Mucosa of rectum (tissue), 2 donors: ENCODE measurements at regions not wholly inside any gene's neighbourhood (a gene's known extent, or its start where the extent isn't known, plus 50 kb on each side); places are given as distances from the start of the nearest gene placed in this dataset.
"Not testable (repeated sequence)": the region's sequence is repeated elsewhere in the genome, so short reads cannot be mapped to it uniquely, and the experiment has no call there.

Source experiments
- H3K27ac ChIP-seq, 2 donors: one replicate each; pipeline ENCODE4 v1.7.0; 2013; ENCODE audit warnings: inconsistent platforms in 2 of 2, low read depth in 2 of 2, low read length in 2 of 2
- H3K27me3 ChIP-seq, 2 donors: one replicate each; pipeline ENCODE4 v1.7.0; 2013; ENCODE audit warnings: low read length in 2 of 2; ENCODE audit not compliant: control insufficient read depth in 2 of 2, insufficient read depth in 2 of 2
- H3K36me3 ChIP-seq, 2 donors: one replicate each; pipeline ENCODE4 v1.7.0; 2013; ENCODE audit warnings: low read length in 2 of 2; ENCODE audit not compliant: control insufficient read depth in 2 of 2, insufficient read depth in 2 of 2
- H3K4me1 ChIP-seq, 2 donors: one replicate each; pipeline ENCODE4 v1.7.0; 2013; ENCODE audit warnings: low read length in 2 of 2, mild to moderate bottlenecking in 1 of 2; ENCODE audit not compliant: control insufficient read depth in 2 of 2, insufficient read depth in 2 of 2
- H3K4me3 ChIP-seq, 2 donors: one replicate each; pipeline ENCODE4 v1.7.0; 2013; ENCODE audit warnings: low read length in 2 of 2
- H3K9ac ChIP-seq, 2 donors: one replicate each; pipeline ENCODE4 v1.7.0; 2013; ENCODE audit warnings: low read length in 2 of 2, low read depth in 1 of 2, mild to moderate bottlenecking in 1 of 2
- H3K9me3 ChIP-seq, 2 donors: one replicate each; pipeline ENCODE4 v1.7.0; 2013; ENCODE audit warnings: low read length in 2 of 2; ENCODE audit not compliant: control insufficient read depth in 2 of 2
- donor health status: healthy.
- donor health status: Normal muscosa, but diverticular disease.

- Histone ChIP-seq H3K4me1 (no peaks in the 10 kb centered on the region), H3K27ac (no peak overlapping the region), H3K27me3 (no peaks in the 10 kb centered on the region), H3K9ac (no peak overlapping the region), H3K4me3 (no peak overlapping the region), H3K36me3 (no peaks in the 10 kb centered on the region), H3K9me3 (no peaks in the 10 kb centered on the region)
Observed at GRCh38 chr5:126137891-126138280, 285.3 kb upstream of the GRAMD2B start.

- Histone ChIP-seq H3K4me3 (no peak overlapping the region), H3K36me3 (no peaks in the 10 kb centered on the region), H3K9ac (no peak overlapping the region), H3K4me1 (no peaks in the 10 kb centered on the region), H3K27ac (no peak overlapping the region), H3K27me3 (no peaks in the 10 kb centered on the region), H3K9me3 (no peaks in the 10 kb centered on the region)
Observed at GRCh38 chr5:126138281-126138931, 284.8 kb upstream of the GRAMD2B start.

GRCh38 chr5:126139086-126139485 is 284.1 kb upstream of the GRAMD2B start:
- Histone ChIP-seq H3K4me1 (no peaks in the 10 kb centered on the region), H3K9me3 (no peaks in the 10 kb centered on the region), H3K27ac (no peak overlapping the region), H3K27me3 (no peaks in the 10 kb centered on the region), H3K9ac (no peak overlapping the region), H3K4me3 (no peak overlapping the region), H3K36me3 (no peaks in the 10 kb centered on the region)

- Histone ChIP-seq H3K36me3 (no peaks in the 10 kb centered on the region), H3K9ac (no peak overlapping the region), H3K4me3 (no peak overlapping the region), H3K27me3 (no peaks in the 10 kb centered on the region), H3K27ac (no peak overlapping the region), H3K4me1 (no peaks in the 10 kb centered on the region), H3K9me3 (no peaks in the 10 kb centered on the region)
Observed at GRCh38 chr5:126139773-126140172, 283.4 kb upstream of the GRAMD2B start.

- no peak overlapping the region for H3K9ac ChIP-seq
- no peaks in the 10 kb centered on the region for H3K36me3 ChIP-seq
- no peak overlapping the region for H3K4me3 ChIP-seq
- H3K9me3 ChIP-seq = no peaks in the 10 kb centered on the region
- H3K4me1 ChIP-seq = no peaks in the 10 kb centered on the region
- no peaks in the 10 kb centered on the region for H3K27me3 ChIP-seq
- no peak overlapping the region for H3K27ac ChIP-seq
Observed at GRCh38 chr5:126143622-126144021, 279.6 kb upstream of the GRAMD2B start.

- H3K4me1 ChIP-seq, H3K9ac ChIP-seq, H3K9me3 ChIP-seq, H3K27ac ChIP-seq, H3K36me3 ChIP-seq, H3K27me3 ChIP-seq, H3K4me3 ChIP-seq: not testable (repeated sequence)
Observed at GRCh38 chr5:126150319-126150718, 272.9 kb upstream of the GRAMD2B start.

GRCh38 chr5:126155298-126155697 is 267.9 kb upstream of the GRAMD2B start:
- H3K36me3 ChIP-seq, H3K4me1 ChIP-seq, H3K9me3 ChIP-seq, H3K27me3 ChIP-seq, H3K27ac ChIP-seq, H3K9ac ChIP-seq, H3K4me3 ChIP-seq: not testable (repeated sequence)

GRCh38 chr5:126166368-126166767 is 256.8 kb upstream of the GRAMD2B start:
- H3K27me3 ChIP-seq = no peaks in the 10 kb centered on the region
- no peak overlapping the region for H3K4me3 ChIP-seq
- H3K9ac ChIP-seq = no peak overlapping the region
- no peak overlapping the region for H3K27ac ChIP-seq
- H3K4me1 ChIP-seq = no peaks in the 10 kb centered on the region
- no peaks in the 10 kb centered on the region for H3K36me3 ChIP-seq
- peaks cover 0 to 5% of the 10 kb centered on the region in 2 donors for H3K9me3 ChIP-seq

GRCh38 chr5:126168785-126169184 is 254.4 kb upstream of the GRAMD2B start:
- Histone ChIP-seq H3K9me3 (peaks cover 0 to 5% of the 10 kb centered on the region in 2 donors), H3K4me1 (no peaks in the 10 kb centered on the region), H3K9ac (no peak overlapping the region), H3K36me3 (no peaks in the 10 kb centered on the region), H3K4me3 (no peak overlapping the region), H3K27ac (no peak overlapping the region), H3K27me3 (no peaks in the 10 kb centered on the region)

- no peak overlapping the region for H3K4me3 ChIP-seq
- peaks cover 0 to 5% of the 10 kb centered on the region in 2 donors for H3K9me3 ChIP-seq
- H3K27ac ChIP-seq = no peak overlapping the region
- no peaks in the 10 kb centered on the region for H3K36me3 ChIP-seq
- no peaks in the 10 kb centered on the region for H3K4me1 ChIP-seq
- H3K9ac ChIP-seq = no peak overlapping the region
- no peaks in the 10 kb centered on the region for H3K27me3 ChIP-seq
Observed at GRCh38 chr5:126171916-126172315, 251.3 kb upstream of the GRAMD2B start.

GRCh38 chr5:126172812-126173211 is 250.4 kb upstream of the GRAMD2B start:
- peaks cover 0 to 3% of the 10 kb centered on the region in 2 donors for H3K9me3 ChIP-seq
- no peaks in the 10 kb centered on the region for H3K27me3 ChIP-seq
- H3K4me3 ChIP-seq = no peak overlapping the region
- no peak overlapping the region for H3K27ac ChIP-seq
- no peaks in the 10 kb centered on the region for H3K36me3 ChIP-seq
- H3K9ac ChIP-seq = no peak overlapping the region
- H3K4me1 ChIP-seq = no peaks in the 10 kb centered on the region
